WTC11 (cell line): ENCODE measurements at regions not wholly inside any gene's neighbourhood (a gene's known extent, or its start where the extent isn't known, plus 50 kb on each side); places are given as distances from the start of the nearest gene placed in this dataset.

Source experiments
- ATAC-seq: fragments of 200-7000 bp; cut with Tn5 transposase; 2 replicates; pipeline ENCODE4 v1.10.0; 2021; ENCODE audit warnings: mild to moderate bottlenecking, moderate library complexity
- CTCF ChIA-PET: fragments of 300-600 bp; sonication (Branson Sonifier 250); formaldehyde crosslinking; loops from one replicate; lab custom pipeline; 2021; ENCODE audit warnings: antibody characterized with exemption; lab: Charles Lee
- POLR2A ChIA-PET: fragments of 350-600 bp; sonication (Branson Sonifier 250); formaldehyde crosslinking; loops from one replicate; lab custom pipeline; 2021; ENCODE audit warnings: antibody characterized with exemption; lab: Charles Lee
- DNase-seq: peaks from one replicate; pipeline ENCODE4 v3.0.0; 2021; ENCODE audit warnings: low spot score
- H3K27ac Mint-ChIP-seq: 2 replicates; pipeline ENCODE4 v1.8.0; 2021; ENCODE audit warnings: mixed read lengths
- H3K27me3 Mint-ChIP-seq: 2 replicates; pipeline ENCODE4 v1.8.0; 2021; ENCODE audit warnings: low read depth, mild to moderate bottlenecking, moderate library complexity, mixed read lengths
- H3K36me3 Mint-ChIP-seq: 2 replicates; pipeline ENCODE4 v1.8.0; 2021; ENCODE audit warnings: mixed read lengths
- H3K4me1 Mint-ChIP-seq: 2 replicates; pipeline ENCODE4 v1.8.0; 2022; ENCODE audit warnings: mixed read lengths
- H3K4me3 Mint-ChIP-seq: 2 replicates; pipeline ENCODE4 v1.8.0; 2021; ENCODE audit warnings: mild to moderate bottlenecking, moderate library complexity, mixed read lengths
- H3K9me3 Mint-ChIP-seq: 2 replicates; pipeline ENCODE4 v1.8.0; 2021; ENCODE audit warnings: mixed read lengths
- AR ChIP-seq: fragments of 250-450 bp; sonication (Bioruptor Pico); IDR thresholded peaks from 2 replicates; pipeline ENCODE4 v1.9.0; 2021; ENCODE audit warnings: mild to moderate bottlenecking
- ARID4B ChIP-seq: sonication (generic); formaldehyde crosslinking; IDR thresholded peaks from 2 replicates; pipeline ENCODE4 v1.8.0; 2023; ENCODE audit warnings: missing genetic modification reagents, mild to moderate bottlenecking, borderline replicate concordance
- ATF3 ChIP-seq: sonication (generic); formaldehyde crosslinking; conservative IDR thresholded peaks from 2 replicates; pipeline ENCODE4 v1.8.1; 2022; ENCODE audit warnings: mild to moderate bottlenecking, missing genetic modification reagents
- CBFB ChIP-seq: sonication (generic); formaldehyde crosslinking; IDR thresholded peaks from 2 replicates; pipeline ENCODE4 v1.8.1; 2022; ENCODE audit warnings: mild to moderate bottlenecking, low read depth, missing genetic modification reagents
- CREM ChIP-seq: sonication (generic); formaldehyde crosslinking; IDR thresholded peaks from 2 replicates; pipeline ENCODE4 v1.8.1; 2022; ENCODE audit warnings: mild to moderate bottlenecking, missing genetic modification reagents, moderate library complexity
- E2F1 ChIP-seq: sonication (generic); formaldehyde crosslinking; IDR thresholded peaks from 2 replicates; pipeline ENCODE4 v1.8.0; 2022; ENCODE audit warnings: mild to moderate bottlenecking, missing genetic modification reagents
- EMX1 ChIP-seq: fragments of 250-450 bp; sonication (Bioruptor Pico); IDR thresholded peaks from 2 replicates; pipeline ENCODE4 v1.8.0; 2021; ENCODE audit warnings: mild to moderate bottlenecking
- FOXK1 ChIP-seq: sonication (generic); formaldehyde crosslinking; IDR thresholded peaks from 2 replicates; pipeline ENCODE4 v1.8.0; 2022; ENCODE audit warnings: mild to moderate bottlenecking, moderate library complexity, missing genetic modification reagents
- FOXP1 ChIP-seq: sonication (generic); formaldehyde crosslinking; IDR thresholded peaks from 2 replicates; pipeline ENCODE4 v1.8.0; 2022; ENCODE audit warnings: missing genetic modification reagents, mild to moderate bottlenecking, moderate library complexity, borderline replicate concordance
- HMGXB4 ChIP-seq: sonication (generic); formaldehyde crosslinking; IDR thresholded peaks from 2 replicates; pipeline ENCODE4 v1.8.1; 2023; ENCODE audit warnings: mild to moderate bottlenecking, moderate library complexity, missing genetic modification reagents
- JUN ChIP-seq: sonication (generic); formaldehyde crosslinking; IDR thresholded peaks from 2 replicates; pipeline ENCODE4 v1.8.0; 2023; ENCODE audit warnings: mild to moderate bottlenecking, missing genetic modification reagents
- MYBL2 ChIP-seq: sonication (generic); formaldehyde crosslinking; IDR thresholded peaks from 2 replicates; pipeline ENCODE4 v1.8.1; 2023; ENCODE audit warnings: mild to moderate bottlenecking, moderate library complexity, missing genetic modification reagents
- NFYB ChIP-seq: sonication (generic); formaldehyde crosslinking; conservative IDR thresholded peaks from 2 replicates; pipeline ENCODE4 v1.8.0; 2022; ENCODE audit warnings: low read depth, missing genetic modification reagents
- NR3C1 ChIP-seq: sonication (generic); formaldehyde crosslinking; conservative IDR thresholded peaks from 2 replicates; pipeline ENCODE4 v1.8.1; 2023; ENCODE audit warnings: low read depth, mild to moderate bottlenecking, missing genetic modification reagents
- RORB ChIP-seq: fragments of 250-450 bp; sonication (Bioruptor Pico); IDR thresholded peaks from 2 replicates; pipeline ENCODE4 v1.9.0; 2021; ENCODE audit warnings: mild to moderate bottlenecking
- TP53 ChIP-seq: sonication (generic); formaldehyde crosslinking; IDR thresholded peaks from 2 replicates; pipeline ENCODE4 v1.8.1; 2023; ENCODE audit warnings: mild to moderate bottlenecking, missing genetic modification reagents
- ZBTB21 ChIP-seq: sonication (generic); formaldehyde crosslinking; IDR thresholded peaks from 2 replicates; pipeline ENCODE4 v1.8.1; 2023; ENCODE audit warnings: mild to moderate bottlenecking, missing genetic modification reagents, borderline replicate concordance
- ZNF219 ChIP-seq: sonication (generic); formaldehyde crosslinking; IDR thresholded peaks from 2 replicates; pipeline ENCODE4 v1.8.0; 2023; ENCODE audit warnings: missing genetic modification reagents, mild to moderate bottlenecking, borderline replicate concordance
- ZNF232 ChIP-seq: sonication (generic); formaldehyde crosslinking; IDR thresholded peaks from 2 replicates; pipeline ENCODE4 v1.8.0; 2022; ENCODE audit warnings: mild to moderate bottlenecking, missing genetic modification reagents
- ZNF532 ChIP-seq: fragments of 250-450 bp; sonication (Bioruptor Pico); IDR thresholded peaks from 2 replicates; pipeline ENCODE4 v1.9.0; 2021; ENCODE audit warnings: mild to moderate bottlenecking, borderline replicate concordance

- ChIA-PET POLR2A (no interaction called here), CTCF (no interaction called here)
- TF ChIP-seq ZNF232 (CRISPR knock-in tag), result no peak
- no peak for TF ChIP-seq FOXP1 (CRISPR knock-in tag)
- no peak for TF ChIP-seq CREM
- TF ChIP-seq E2F1 (CRISPR knock-in tag), result no peak
- no peak for TF ChIP-seq ZBTB21
- no peak for TF ChIP-seq TP53 (CRISPR knock-in tag)
- TF ChIP-seq ARID4B (CRISPR knock-in tag), result no peak
- TF ChIP-seq FOXK1 (CRISPR knock-in tag), result no peak
- TF ChIP-seq EMX1, result no peak
- TF ChIP-seq CBFB (CRISPR knock-in tag), result no peak
- no peak for TF ChIP-seq ZNF219 (CRISPR knock-in tag)
- no peak for TF ChIP-seq HMGXB4
- no peak for TF ChIP-seq MYBL2 (CRISPR knock-in tag)
- no peak for TF ChIP-seq NR3C1
- no peak for TF ChIP-seq JUN
- no peak for TF ChIP-seq AR (CRISPR knock-in tag)
- no peak for TF ChIP-seq RORB (CRISPR knock-in tag)
- TF ChIP-seq NFYB (CRISPR knock-in tag), result no peak
- no peak for TF ChIP-seq ZNF532 (CRISPR knock-in tag)
- no peak for TF ChIP-seq ATF3
- DNase-seq (no peak), ATAC-seq (no peak)
- Mint-ChIP-seq H3K4me3 (no peak overlapping the region), H3K27ac (no peak overlapping the region), H3K36me3 (no peaks in the 10 kb centered on the region), H3K9me3 (no peaks in the 10 kb centered on the region), H3K27me3 (0 out of 2 replicates have a peak, but pooled peaks cover 8% of the 10 kb centered on the region), H3K4me1 (peaks cover 3% of the 10 kb centered on the region)
Observed at GRCh38 chr6:10028222-10028621, 386.7 kb downstream of the TFAP2A start.
